Neural progenitor cell (in vitro differentiated cells): ENCODE measurements at regions not wholly inside any gene's neighbourhood (a gene's known extent, or its start where the extent isn't known, plus 50 kb on each side); places are given as distances from the start of the nearest gene placed in this dataset.

ENCODE experiments used
- DNase-seq: peaks from one replicate; pipeline ENCODE4 v3.0.0-alpha.2; 2016; ENCODE audit warnings: low spot score
- H2AFZ ChIP-seq: fragments of 200-600 bp; sonication (generic); replicated peaks from 2 replicates; pipeline ENCODE4 v1.6.1; 2016; ENCODE audit warnings: antibody characterized with exemption
- H3F3A ChIP-seq: fragments of 200-600 bp; sonication (generic); 2 replicates; pipeline ENCODE4 v1.6.1; 2016; ENCODE audit warnings: antibody characterized with exemption, low read depth
- H3K27ac ChIP-seq: fragments of 200-600 bp; sonication (generic); 2 replicates; pipeline ENCODE4 v1.5.1; 2016; ENCODE audit warnings: mild to moderate bottlenecking
- H3K27me3 ChIP-seq: fragments of 200-600 bp; sonication (generic); 2 replicates; pipeline ENCODE4 v1.6.1; 2016; ENCODE audit warnings: mild to moderate bottlenecking, moderate library complexity
- H3K36me3 ChIP-seq: fragments of 200-600 bp; sonication (generic); 2 replicates; pipeline ENCODE4 v1.5.1; 2016
- H3K4me1 ChIP-seq: fragments of 200-600 bp; sonication (generic); 2 replicates; pipeline ENCODE4 v1.6.1; 2016; ENCODE audit warnings: mixed run types
- H3K4me2 ChIP-seq: fragments of 200-600 bp; sonication (generic); 2 replicates; pipeline ENCODE4 v1.6.1; 2016
- H3K4me3 ChIP-seq: fragments of 200-600 bp; sonication (generic); 2 replicates; pipeline ENCODE4 v1.5.1; 2016
- H3K79me2 ChIP-seq: fragments of 200-600 bp; sonication (generic); 2 replicates; pipeline ENCODE4 v1.6.1; 2016; ENCODE audit warnings: low read depth
- H3K9ac ChIP-seq: fragments of 200-600 bp; sonication (generic); 2 replicates; pipeline ENCODE4 v1.6.1; 2016
- H3K9me3 ChIP-seq: fragments of 200-600 bp; sonication (generic); 2 replicates; pipeline ENCODE4 v1.5.1; 2016; ENCODE audit warnings: low read depth
- H4K20me1 ChIP-seq: fragments of 200-600 bp; sonication (generic); 2 replicates; pipeline ENCODE4 v1.6.1; 2016; ENCODE audit warnings: low read depth
- H3K27ac Mint-ChIP-seq: 3 replicates; pipeline ENCODE4 v1.8.0; 2021; ENCODE audit warnings: mixed read lengths
- H3K27me3 Mint-ChIP-seq: 2 replicates; pipeline ENCODE4 v1.8.0; 2022; ENCODE audit warnings: low read depth, mild to moderate bottlenecking, inconsistent platforms, moderate library complexity, mixed read lengths; ENCODE audit not compliant: insufficient read depth
- H3K36me3 Mint-ChIP-seq: 3 replicates; pipeline ENCODE4 v1.8.0; 2021; ENCODE audit warnings: mixed read lengths
- H3K4me1 Mint-ChIP-seq: 3 replicates; pipeline ENCODE4 v1.8.0; 2021; ENCODE audit warnings: mixed read lengths
- H3K4me3 Mint-ChIP-seq: 3 replicates; pipeline ENCODE4 v1.8.0; 2021; ENCODE audit warnings: mild to moderate bottlenecking, moderate library complexity, mixed read lengths
- H3K9me3 Mint-ChIP-seq: 3 replicates; pipeline ENCODE4 v1.8.0; 2020; ENCODE audit warnings: mixed read lengths
- CTCF ChIP-seq: fragments of 200-600 bp; sonication (generic); IDR thresholded peaks from 2 replicates; pipeline ENCODE4 v1.5.1; 2017; ENCODE audit warnings: antibody characterized with exemption, mild to moderate bottlenecking
- EZH2 ChIP-seq: fragments of 200-600 bp; sonication (generic); IDR thresholded peaks from 2 replicates; pipeline ENCODE4 v1.6.1; 2017; ENCODE audit warnings: antibody characterized with exemption, mild to moderate bottlenecking, moderate library complexity
- EZH2phosphoT487 ChIP-seq: fragments of 200-600 bp; sonication (generic); IDR thresholded peaks from 2 replicates; pipeline ENCODE4 v1.6.1; 2017; ENCODE audit warnings: antibody characterized with exemption

- H3K9ac ChIP-seq: no peak overlapping the region
- no peak overlapping the region for H3K27ac ChIP-seq
- TF ChIP-seq CTCF (no peak), EZH2 (no peak), EZH2phosphoT487 (no peak)
- no peaks in the 10 kb centered on the region for H3K4me1 ChIP-seq
- no peaks in the 10 kb centered on the region for H3K27me3 ChIP-seq
- Mint-ChIP-seq H3K9me3 (no peaks in the 10 kb centered on the region), H3K4me1 (peaks cover 2% of the 10 kb centered on the region), H3K27ac (no peak overlapping the region), H3K36me3 (no peaks in the 10 kb centered on the region), H3K27me3 (peaks cover 8% of the 10 kb centered on the region), H3K4me3 (no peak overlapping the region)
- H3F3A ChIP-seq: no peaks in the 10 kb centered on the region
- no peaks in the 10 kb centered on the region for H3K79me2 ChIP-seq
- H3K4me2 ChIP-seq: no peak overlapping the region
- H3K36me3 ChIP-seq: no peaks in the 10 kb centered on the region
- no peak for DNase-seq
- no peaks in the 10 kb centered on the region for H4K20me1 ChIP-seq
- no peaks in the 10 kb centered on the region for H3K9me3 ChIP-seq
- H3K4me3 ChIP-seq: no peak overlapping the region
- no peak overlapping the region for H2AFZ ChIP-seq
Observed at GRCh38 chr22:48800886-48801607, 1026.6 kb downstream of the BRD1 start.

- TF ChIP-seq EZH2 (no peak), EZH2phosphoT487 (no peak), CTCF (no peak)
- Histone ChIP-seq H3K36me3 (no peaks in the 10 kb centered on the region), H3K4me1 (no peaks in the 10 kb centered on the region)
Observed at GRCh38 chr22:48800036-48800885, 1027.4 kb downstream of the BRD1 start.

GRCh38 chr22:48799227-48799970, 1028.3 kb downstream of the BRD1 start:
- TF ChIP-seq EZH2phosphoT487: no peak
- TF ChIP-seq CTCF: no peak
- no peak for TF ChIP-seq EZH2
- Histone ChIP-seq H3K27ac (no peak overlapping the region), H3K4me3 (no peak overlapping the region), H4K20me1 (no peaks in the 10 kb centered on the region), H3K4me1 (no peaks in the 10 kb centered on the region), H3K36me3 (no peaks in the 10 kb centered on the region), H3K4me2 (no peak overlapping the region), H3K9me3 (no peaks in the 10 kb centered on the region), H3K9ac (no peak overlapping the region), H3K27me3 (no peaks in the 10 kb centered on the region), H3F3A (no peaks in the 10 kb centered on the region), H3K79me2 (no peaks in the 10 kb centered on the region), H2AFZ (no peak overlapping the region)
- Mint-ChIP-seq H3K4me1 (peaks cover 7% of the 10 kb centered on the region), H3K27me3 (peaks cover 8% of the 10 kb centered on the region), H3K27ac (no peak overlapping the region), H3K4me3 (no peak overlapping the region), H3K9me3 (no peaks in the 10 kb centered on the region), H3K36me3 (no peaks in the 10 kb centered on the region)
- no peak for DNase-seq

More at GRCh38 chr22:48800036-48800885, 1027.4 kb downstream of the BRD1 start:
- no peak overlapping the region for H3K4me2 ChIP-seq
- no peaks in the 10 kb centered on the region for H3K79me2 ChIP-seq
- H3K9me3 ChIP-seq: no peaks in the 10 kb centered on the region
- H3F3A ChIP-seq: no peaks in the 10 kb centered on the region
- no peaks in the 10 kb centered on the region for H3K27me3 ChIP-seq
- DNase-seq: no peak
- no peak overlapping the region for H3K27ac ChIP-seq
- Mint-ChIP-seq H3K4me3 (no peak overlapping the region), H3K27me3 (peaks cover 8% of the 10 kb centered on the region), H3K4me1 (peaks cover 7% of the 10 kb centered on the region), H3K36me3 (no peaks in the 10 kb centered on the region), H3K9me3 (no peaks in the 10 kb centered on the region), H3K27ac (no peak overlapping the region)
- H3K4me3 ChIP-seq: no peak overlapping the region
- H2AFZ ChIP-seq: no peak overlapping the region
- no peak overlapping the region for H3K9ac ChIP-seq
- H4K20me1 ChIP-seq: no peaks in the 10 kb centered on the region
